ENCODE measurements at regions not wholly inside any gene's neighbourhood (a gene's known extent, or its start where the extent isn't known, plus 50 kb on each side); places are given as distances from the start of the nearest gene placed in this dataset.
"Not testable (repeated sequence)": the region's sequence is repeated elsewhere in the genome, so short reads cannot be mapped to it uniquely, and the experiment has no call there.

GRCh38 chr5:30355675-30356074, 837.8 kb upstream of the CDH6 start:
- no peak for TF ChIP-seq POLR2A (IDR thresholded peaks at IDR 0.05)
- TF ChIP-seq CTCF (IDR thresholded peaks at IDR 0.05) = no peak
- H3K4me1 ChIP-seq = no peaks in the 10 kb centered on the region
- no peak overlapping the region for H3K27ac ChIP-seq
- no peaks in the 10 kb centered on the region for H3K9me3 ChIP-seq
- no peak overlapping the region for H3K4me3 ChIP-seq
- DNase-seq = no peak
- no peaks in the 10 kb centered on the region for H3K36me3 ChIP-seq
- H3K27me3 ChIP-seq = no peaks in the 10 kb centered on the region

GRCh38 chr5:30347858-30348257, 845.6 kb upstream of the CDH6 start:
- Histone ChIP-seq H3K27ac (no peak overlapping the region), H3K4me3 (no peak overlapping the region), H3K36me3 (no peaks in the 10 kb centered on the region)

GRCh38 chr5:30345539-30346345, 847.7 kb upstream of the CDH6 start:
- not testable (repeated sequence) for H3K4me1 ChIP-seq, H3K4me3 ChIP-seq, H3K27me3 ChIP-seq, H3K36me3 ChIP-seq, H3K27ac ChIP-seq, H3K9me3 ChIP-seq, DNase-seq

More at GRCh38 chr5:30347858-30348257, 845.6 kb upstream of the CDH6 start:
- Histone ChIP-seq H3K9me3 (no peaks in the 10 kb centered on the region), H3K4me1 (no peaks in the 10 kb centered on the region), H3K27me3 (no peaks in the 10 kb centered on the region)
- no peak for DNase-seq
- no peak for TF ChIP-seq CTCF (IDR thresholded peaks at IDR 0.05)
- no peak for TF ChIP-seq POLR2A (IDR thresholded peaks at IDR 0.05)

- Histone ChIP-seq H3K27ac (no peak overlapping the region), H3K9me3 (no peaks in the 10 kb centered on the region), H3K27me3 (no peaks in the 10 kb centered on the region), H3K4me1 (no peaks in the 10 kb centered on the region), H3K4me3 (no peak overlapping the region), H3K36me3 (no peaks in the 10 kb centered on the region)
- DNase-seq = no peak
- TF ChIP-seq CTCF (IDR thresholded peaks at IDR 0.05) (no peak), POLR2A (IDR thresholded peaks at IDR 0.05) (no peak)
These were observed 849.8 kb upstream of the CDH6 start for GRCh38 chr5:30343707-30344106.

GRCh38 chr5:30341466-30341865, 852.0 kb upstream of the CDH6 start:
- Histone ChIP-seq H3K36me3 (no peaks in the 10 kb centered on the region), H3K4me1 (no peaks in the 10 kb centered on the region), H3K27me3 (no peaks in the 10 kb centered on the region), H3K27ac (no peak overlapping the region), H3K4me3 (no peak overlapping the region), H3K9me3 (no peaks in the 10 kb centered on the region)
- no peak for DNase-seq
- TF ChIP-seq CTCF (IDR thresholded peaks at IDR 0.05) = no peak
- TF ChIP-seq POLR2A (IDR thresholded peaks at IDR 0.05) = no peak

GRCh38 chr5:30337084-30337573, 856.4 kb upstream of the CDH6 start:
- H3K4me1 ChIP-seq = no peaks in the 10 kb centered on the region
- no peak overlapping the region for H3K4me3 ChIP-seq
- no peak for DNase-seq
- H3K36me3 ChIP-seq = no peaks in the 10 kb centered on the region
- no peaks in the 10 kb centered on the region for H3K27me3 ChIP-seq
- no peak overlapping the region for H3K27ac ChIP-seq
- no peak for TF ChIP-seq POLR2A (IDR thresholded peaks at IDR 0.05)
- TF ChIP-seq CTCF (IDR thresholded peaks at IDR 0.05) = no peak
- no peaks in the 10 kb centered on the region for H3K9me3 ChIP-seq

Measured in Peyer's patch (tissue), 4 donors.